Stomach (tissue), 4 donors: ENCODE measurements at regions not wholly inside any gene's neighbourhood (a gene's known extent, or its start where the extent isn't known, plus 50 kb on each side); places are given as distances from the start of the nearest gene placed in this dataset.

Experiments used
- EP300 ChIP-seq: sonication (generic); formaldehyde crosslinking; IDR thresholded peaks from one replicate; pipeline ENCODE4 v1.6.1; 2017; ENCODE audit warnings: antibody characterized with exemption
- POLR2A ChIP-seq, 4 donors: fragments of 450-650 bp; IDR thresholded peaks; one replicate each; pipeline ENCODE4 v1.6.1; 2016; ENCODE audit warnings: antibody characterized with exemption in 4 of 4, control low read depth in 2 of 4, mild to moderate bottlenecking in 1 of 4, moderate library complexity in 1 of 4
- POLR2AphosphoS5 ChIP-seq, 3 donors: sonication (generic); formaldehyde crosslinking; IDR thresholded peaks; one replicate each; pipeline ENCODE4 v1.6.1; 2016; ENCODE audit warnings: antibody characterized with exemption in 3 of 3
- TF ChIP-seq, protein P1 (sequence below), 7 experiments: fragments of 450-650 bp in 4 of 7; fragments of 200-600 bp in 3 of 7; sonication (generic) in 3 of 7; IDR thresholded peaks; one replicate each; pipeline ENCODE4 v1.5.1; 2016 to 2019; ENCODE audit warnings: antibody characterized with exemption in 7 of 7, control low read depth in 2 of 7, mild to moderate bottlenecking in 1 of 7

DNA sequence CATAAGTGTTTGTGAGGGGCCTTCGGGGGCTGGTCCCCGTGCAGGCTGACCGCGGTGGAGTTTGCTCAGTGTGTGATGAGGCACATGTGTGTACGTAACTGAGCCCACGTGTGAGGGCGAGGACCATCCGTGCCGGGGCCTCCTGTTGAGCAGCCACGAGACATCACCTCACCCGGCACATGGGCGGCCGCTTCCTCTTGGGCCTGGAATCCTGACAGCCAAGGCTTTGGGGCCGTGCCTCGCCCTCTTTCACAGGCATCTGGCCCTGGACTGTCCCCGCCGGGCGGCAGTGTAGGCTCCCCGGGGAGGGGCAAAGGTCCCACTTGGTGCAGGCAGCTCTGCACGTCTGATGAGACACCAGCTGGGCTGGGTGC is 202.3 kb downstream of the DLL1 start:
- TF ChIP-seq POLR2AphosphoS5 (IDR thresholded peaks at IDR 0.05) = no peak
- TF ChIP-seq, protein P1, sequence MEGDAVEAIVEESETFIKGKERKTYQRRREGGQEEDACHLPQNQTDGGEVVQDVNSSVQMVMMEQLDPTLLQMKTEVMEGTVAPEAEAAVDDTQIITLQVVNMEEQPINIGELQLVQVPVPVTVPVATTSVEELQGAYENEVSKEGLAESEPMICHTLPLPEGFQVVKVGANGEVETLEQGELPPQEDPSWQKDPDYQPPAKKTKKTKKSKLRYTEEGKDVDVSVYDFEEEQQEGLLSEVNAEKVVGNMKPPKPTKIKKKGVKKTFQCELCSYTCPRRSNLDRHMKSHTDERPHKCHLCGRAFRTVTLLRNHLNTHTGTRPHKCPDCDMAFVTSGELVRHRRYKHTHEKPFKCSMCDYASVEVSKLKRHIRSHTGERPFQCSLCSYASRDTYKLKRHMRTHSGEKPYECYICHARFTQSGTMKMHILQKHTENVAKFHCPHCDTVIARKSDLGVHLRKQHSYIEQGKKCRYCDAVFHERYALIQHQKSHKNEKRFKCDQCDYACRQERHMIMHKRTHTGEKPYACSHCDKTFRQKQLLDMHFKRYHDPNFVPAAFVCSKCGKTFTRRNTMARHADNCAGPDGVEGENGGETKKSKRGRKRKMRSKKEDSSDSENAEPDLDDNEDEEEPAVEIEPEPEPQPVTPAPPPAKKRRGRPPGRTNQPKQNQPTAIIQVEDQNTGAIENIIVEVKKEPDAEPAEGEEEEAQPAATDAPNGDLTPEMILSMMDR (IDR thresholded peaks at IDR 0.05) = no peak
- no peak for TF ChIP-seq POLR2A (IDR thresholded peaks at IDR 0.05)
- TF ChIP-seq EP300 = no peak
